ENCODE measurements at regions not wholly inside any gene's neighbourhood (a gene's known extent, or its start where the extent isn't known, plus 50 kb on each side); places are given as distances from the start of the nearest gene placed in this dataset.

GRCh38 chr10:126833542-126833941 lies 71.7 kb upstream of the DOCK1 start:
- intact Hi-C loops (cut with micrococcal nuclease) = no loop called here
- Histone ChIP-seq H3K36me3 (no peaks in the 10 kb centered on the region), H3K9me3 (replicated peaks) (peaks cover 30% of the 10 kb centered on the region), H3K27ac (replicated peaks) (no peak overlapping the region), H3K27me3 (ENCODE audit: low read depth) (peaks cover 24% of the 10 kb centered on the region), H3K4me3 (no peak overlapping the region), H3K4me1 (no peaks in the 10 kb centered on the region)
- no peak for DNase-seq
- TF ChIP-seq CTCF (IDR thresholded peaks at IDR 0.05; ENCODE audit: borderline replicate concordance) = no peak

- no peak for TF ChIP-seq CTCF (IDR thresholded peaks at IDR 0.05; ENCODE audit: borderline replicate concordance)
- Histone ChIP-seq H3K9me3 (replicated peaks) (peaks cover 10% of the 10 kb centered on the region), H3K36me3 (no peaks in the 10 kb centered on the region), H3K27me3 (ENCODE audit: low read depth) (peaks cover 39% of the 10 kb centered on the region), H3K4me3 (no peak overlapping the region), H3K4me1 (no peaks in the 10 kb centered on the region), H3K27ac (replicated peaks) (no peak overlapping the region)
- intact Hi-C loops (cut with micrococcal nuclease) = no loop called here
- no peak for DNase-seq
These were observed 69.2 kb upstream of the DOCK1 start for GRCh38 chr10:126836009-126836408.

- H3K4me1 ChIP-seq = no peaks in the 10 kb centered on the region
- TF ChIP-seq CTCF (IDR thresholded peaks at IDR 0.05; ENCODE audit: borderline replicate concordance) = no peak
- intact Hi-C loops (cut with micrococcal nuclease) = no loop called here
- H3K36me3 ChIP-seq = no peaks in the 10 kb centered on the region
- H3K4me3 ChIP-seq = no peak overlapping the region
- DNase-seq = no peak
- H3K27ac ChIP-seq (replicated peaks) = no peak overlapping the region
- H3K27me3 ChIP-seq (ENCODE audit: low read depth) = peaks cover 46% of the 10 kb centered on the region
- H3K9me3 ChIP-seq (replicated peaks) = no peaks in the 10 kb centered on the region
These were observed 66.9 kb upstream of the DOCK1 start for GRCh38 chr10:126838316-126838715.

- Histone ChIP-seq H3K27me3 (ENCODE audit: low read depth) (peaks cover 41% of the 10 kb centered on the region), H3K9me3 (replicated peaks) (no peaks in the 10 kb centered on the region), H3K4me3 (no peak overlapping the region), H3K4me1 (no peaks in the 10 kb centered on the region), H3K27ac (replicated peaks) (no peak overlapping the region), H3K36me3 (no peaks in the 10 kb centered on the region)
- no peak for TF ChIP-seq CTCF (IDR thresholded peaks at IDR 0.05; ENCODE audit: borderline replicate concordance)
- no peak for DNase-seq
- intact Hi-C loops (cut with micrococcal nuclease) = no loop called here
These were observed 66.0 kb upstream of the DOCK1 start for GRCh38 chr10:126839094-126839761.

- DNase-seq = no peak
- Histone ChIP-seq H3K9me3 (replicated peaks) (no peaks in the 10 kb centered on the region), H3K36me3 (no peaks in the 10 kb centered on the region), H3K4me1 (no peaks in the 10 kb centered on the region), H3K27ac (replicated peaks) (no peak overlapping the region), H3K27me3 (ENCODE audit: low read depth) (peaks cover 41% of the 10 kb centered on the region), H3K4me3 (no peak overlapping the region)
- no peak for TF ChIP-seq CTCF (IDR thresholded peaks at IDR 0.05; ENCODE audit: borderline replicate concordance)
- intact Hi-C loops (cut with micrococcal nuclease) = no loop called here
These were observed 64.6 kb upstream of the DOCK1 start for GRCh38 chr10:126840576-126841135.
